Stimulated activated CD8-positive, alpha-beta memory T cell treated with anti-CD3 and anti-CD28 coated beads, Interleukin-12 subunit alpha, Interleukin-12 subunit beta, amount 100 ng/mL, for 1 hour (primary cell): ENCODE measurements at regions not wholly inside any gene's neighbourhood (a gene's known extent, or its start where the extent isn't known, plus 50 kb on each side); places are given as distances from the start of the nearest gene placed in this dataset.

Experiments
- DNase-seq: peaks from one replicate; pipeline ENCODE4 v3.0.0-alpha.2; 2020; ENCODE audit warnings: low read depth

- no peak for DNase-seq
These were observed 231.6 kb downstream of the MRPL39 start for GRCh38 chr21:25375675-25376074.

- DNase-seq, result no peak
These were observed 233.9 kb downstream of the MRPL39 start for GRCh38 chr21:25373126-25374082.

- DNase-seq, result no peak
These were observed 235.3 kb downstream of the MRPL39 start for GRCh38 chr21:25371841-25372425.

GRCh38 chr21:25370311-25370744 lies 237.0 kb downstream of the MRPL39 start:
- DNase-seq, result no peak

GRCh38 chr21:25369524-25370300 lies 237.6 kb downstream of the MRPL39 start:
- DNase-seq, result no peak

- no peak for DNase-seq
These were observed 238.8 kb downstream of the MRPL39 start for GRCh38 chr21:25368531-25368930.

- no peak for DNase-seq
These were observed 241.2 kb downstream of the MRPL39 start for GRCh38 chr21:25366116-25366515.

GRCh38 chr21:25362375-25363267 lies 244.7 kb downstream of the MRPL39 start:
- no peak for DNase-seq

GRCh38 chr21:25361765-25362164 lies 245.5 kb downstream of the MRPL39 start:
- DNase-seq, result no peak

GRCh38 chr21:25361097-25361496 lies 246.2 kb downstream of the MRPL39 start:
- DNase-seq, result no peak

- DNase-seq, result no peak
These were observed 246.7 kb downstream of the MRPL39 start for GRCh38 chr21:25360593-25360992.

GRCh38 chr21:25359724-25360123 lies 247.6 kb downstream of the MRPL39 start:
- DNase-seq, result no peak

- no peak for DNase-seq
These were observed 257.2 kb downstream of the MRPL39 start for GRCh38 chr21:25350056-25350455.

- no peak for DNase-seq
These were observed 263.3 kb downstream of the MRPL39 start for GRCh38 chr21:25343774-25344545.

- DNase-seq, result no peak
These were observed 264.5 kb downstream of the MRPL39 start for GRCh38 chr21:25342816-25343215.

GRCh38 chr21:25341981-25342380 lies 265.3 kb downstream of the MRPL39 start:
- no peak for DNase-seq

- DNase-seq, result no peak
These were observed 268.9 kb downstream of the MRPL39 start for GRCh38 chr21:25338415-25338814.

- no peak for DNase-seq
These were observed 273.1 kb downstream of the MRPL39 start for GRCh38 chr21:25334046-25334730.

GRCh38 chr21:25331286-25331685 lies 276.0 kb downstream of the MRPL39 start:
- no peak for DNase-seq

- DNase-seq, result no peak
These were observed 277.0 kb downstream of the MRPL39 start for GRCh38 chr21:25330266-25330665.
